ENCODE measurements at regions not wholly inside any gene's neighbourhood (a gene's known extent, or its start where the extent isn't known, plus 50 kb on each side); places are given as distances from the start of the nearest gene placed in this dataset.

GRCh38 chr5:166262395-166262794, 2029.0 kb upstream of the WWC1 start:
- DNase-seq (ENCODE audit: low read depth): no peak
- no peak overlapping the region for H3K4me3 ChIP-seq (ENCODE audit: low read length)
- TF ChIP-seq, protein P1, sequence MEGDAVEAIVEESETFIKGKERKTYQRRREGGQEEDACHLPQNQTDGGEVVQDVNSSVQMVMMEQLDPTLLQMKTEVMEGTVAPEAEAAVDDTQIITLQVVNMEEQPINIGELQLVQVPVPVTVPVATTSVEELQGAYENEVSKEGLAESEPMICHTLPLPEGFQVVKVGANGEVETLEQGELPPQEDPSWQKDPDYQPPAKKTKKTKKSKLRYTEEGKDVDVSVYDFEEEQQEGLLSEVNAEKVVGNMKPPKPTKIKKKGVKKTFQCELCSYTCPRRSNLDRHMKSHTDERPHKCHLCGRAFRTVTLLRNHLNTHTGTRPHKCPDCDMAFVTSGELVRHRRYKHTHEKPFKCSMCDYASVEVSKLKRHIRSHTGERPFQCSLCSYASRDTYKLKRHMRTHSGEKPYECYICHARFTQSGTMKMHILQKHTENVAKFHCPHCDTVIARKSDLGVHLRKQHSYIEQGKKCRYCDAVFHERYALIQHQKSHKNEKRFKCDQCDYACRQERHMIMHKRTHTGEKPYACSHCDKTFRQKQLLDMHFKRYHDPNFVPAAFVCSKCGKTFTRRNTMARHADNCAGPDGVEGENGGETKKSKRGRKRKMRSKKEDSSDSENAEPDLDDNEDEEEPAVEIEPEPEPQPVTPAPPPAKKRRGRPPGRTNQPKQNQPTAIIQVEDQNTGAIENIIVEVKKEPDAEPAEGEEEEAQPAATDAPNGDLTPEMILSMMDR (IDR thresholded peaks at IDR 0.05; ENCODE audit: insufficient read depth, low read depth, low read length, missing control alignments): no peak

GRCh38 chr5:166267907-166268306, 2023.5 kb upstream of the WWC1 start:
- DNase-seq (ENCODE audit: low read depth): no peak
- no peak overlapping the region for H3K4me3 ChIP-seq (ENCODE audit: low read length)
- TF ChIP-seq, protein P1 (IDR thresholded peaks at IDR 0.05; ENCODE audit: insufficient read depth, low read depth, low read length, missing control alignments): no peak

- TF ChIP-seq, protein P1 (IDR thresholded peaks at IDR 0.05; ENCODE audit: insufficient read depth, low read depth, low read length, missing control alignments): no peak
- H3K4me3 ChIP-seq (ENCODE audit: low read length): no peak overlapping the region
- no peak for DNase-seq (ENCODE audit: low read depth)
Observed at GRCh38 chr5:166270712-166271111, 2020.7 kb upstream of the WWC1 start.

GRCh38 chr5:166276006-166276405, 2015.4 kb upstream of the WWC1 start:
- TF ChIP-seq, protein P1 (IDR thresholded peaks at IDR 0.05; ENCODE audit: insufficient read depth, low read depth, low read length, missing control alignments): no peak
- no peak overlapping the region for H3K4me3 ChIP-seq (ENCODE audit: low read length)
- DNase-seq (ENCODE audit: low read depth): no peak

GRCh38 chr5:166279828-166280227, 2011.6 kb upstream of the WWC1 start:
- DNase-seq (ENCODE audit: low read depth): no peak
- TF ChIP-seq, protein P1 (IDR thresholded peaks at IDR 0.05; ENCODE audit: insufficient read depth, low read depth, low read length, missing control alignments): no peak
- no peak overlapping the region for H3K4me3 ChIP-seq (ENCODE audit: low read length)

DNA sequence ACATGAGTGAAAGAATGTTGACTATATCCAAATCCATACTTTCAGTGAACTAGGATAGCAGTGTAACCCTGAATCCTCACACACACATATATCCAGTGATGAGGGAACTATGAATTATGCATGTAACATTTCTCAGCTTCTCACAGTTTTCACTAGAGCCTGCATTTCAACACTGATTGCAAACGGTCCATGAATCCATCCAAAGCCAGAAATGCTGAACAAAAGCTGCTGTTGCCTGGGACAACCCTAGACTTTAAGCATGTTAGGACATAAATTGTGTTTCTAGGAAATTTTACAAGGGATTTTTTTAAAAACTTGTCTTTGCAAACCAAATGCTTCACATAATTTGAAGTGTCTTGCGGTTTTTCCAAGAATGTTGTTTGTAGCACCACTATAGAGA, 2010.0 kb upstream of the WWC1 start:
- DNase-seq (ENCODE audit: low read depth): no peak
- TF ChIP-seq, protein P1 (IDR thresholded peaks at IDR 0.05; ENCODE audit: insufficient read depth, low read depth, low read length, missing control alignments): no peak
- H3K4me3 ChIP-seq (ENCODE audit: low read length): no peak overlapping the region

- TF ChIP-seq, protein P1 (IDR thresholded peaks at IDR 0.05; ENCODE audit: insufficient read depth, low read depth, low read length, missing control alignments): no peak
- DNase-seq (ENCODE audit: low read depth): no peak
- no peak overlapping the region for H3K4me3 ChIP-seq (ENCODE audit: low read length)
Observed at GRCh38 chr5:166282939-166283338, 2008.5 kb upstream of the WWC1 start.
